Fibroblast of the aortic adventitia (primary cell): ENCODE measurements at regions not wholly inside any gene's neighbourhood (a gene's known extent, or its start where the extent isn't known, plus 50 kb on each side); places are given as distances from the start of the nearest gene placed in this dataset.

Source experiments
- DNase-seq: peaks from one replicate; pipeline ENCODE4 v3.0.0-alpha.2; 2010; ENCODE audit warnings: low read depth
- H3K4me3 ChIP-seq: 2 replicates; pipeline ENCODE4 v1.5.1; 2011; ENCODE audit warnings: low read depth, mild to moderate bottlenecking, control low read depth, low read length, moderate library complexity
- TF ChIP-seq, protein P1 (sequence below): IDR thresholded peaks from 2 replicates; pipeline ENCODE4 v1.5.1; 2011; ENCODE audit warnings: mild to moderate bottlenecking, low read length, control low read depth, inconsistent platforms; ENCODE audit not compliant: insufficient read depth

DNA sequence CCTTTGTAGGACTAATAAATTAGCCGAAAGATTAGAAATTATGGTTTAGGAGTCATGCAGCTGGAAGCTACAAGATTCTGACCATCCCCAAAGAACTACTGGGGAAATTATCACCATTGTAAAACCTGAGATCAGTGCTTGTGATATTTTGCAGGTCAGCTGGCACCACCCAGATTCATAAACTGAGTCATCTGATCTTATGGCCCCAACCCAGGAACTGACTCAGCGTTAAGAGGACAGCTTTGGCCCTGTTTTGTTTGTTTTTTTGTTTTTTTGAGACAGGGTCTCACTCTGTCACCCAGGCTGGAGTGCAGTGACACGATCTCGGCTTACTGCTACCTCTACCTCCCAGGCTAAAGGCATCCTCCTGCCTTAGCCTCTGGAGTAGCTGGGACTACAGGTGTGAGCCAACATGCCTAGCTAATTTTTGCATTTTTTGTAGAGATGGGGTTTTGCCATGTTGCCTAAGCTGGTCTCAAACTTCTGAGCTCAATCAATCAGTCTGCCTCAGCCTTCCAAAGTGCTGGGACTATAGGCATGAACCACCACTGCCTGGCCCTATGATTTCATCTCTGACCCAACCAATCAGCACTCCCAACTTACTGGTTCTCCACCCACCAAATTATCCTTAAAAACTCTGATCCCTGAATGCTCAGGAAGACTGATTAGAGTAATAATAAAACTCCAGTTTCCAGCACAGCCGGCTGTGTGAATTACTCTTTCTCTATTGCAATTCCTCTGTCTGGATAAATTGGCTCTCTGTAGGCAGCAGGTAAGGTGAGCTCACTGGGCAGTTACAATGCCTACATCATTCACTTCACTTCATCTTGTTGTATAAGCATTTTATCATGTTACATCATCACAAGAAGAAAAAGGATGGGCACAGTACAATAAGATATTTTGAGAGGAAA is 79.4 kb upstream of the KSR1 start:
- TF ChIP-seq, protein P1, sequence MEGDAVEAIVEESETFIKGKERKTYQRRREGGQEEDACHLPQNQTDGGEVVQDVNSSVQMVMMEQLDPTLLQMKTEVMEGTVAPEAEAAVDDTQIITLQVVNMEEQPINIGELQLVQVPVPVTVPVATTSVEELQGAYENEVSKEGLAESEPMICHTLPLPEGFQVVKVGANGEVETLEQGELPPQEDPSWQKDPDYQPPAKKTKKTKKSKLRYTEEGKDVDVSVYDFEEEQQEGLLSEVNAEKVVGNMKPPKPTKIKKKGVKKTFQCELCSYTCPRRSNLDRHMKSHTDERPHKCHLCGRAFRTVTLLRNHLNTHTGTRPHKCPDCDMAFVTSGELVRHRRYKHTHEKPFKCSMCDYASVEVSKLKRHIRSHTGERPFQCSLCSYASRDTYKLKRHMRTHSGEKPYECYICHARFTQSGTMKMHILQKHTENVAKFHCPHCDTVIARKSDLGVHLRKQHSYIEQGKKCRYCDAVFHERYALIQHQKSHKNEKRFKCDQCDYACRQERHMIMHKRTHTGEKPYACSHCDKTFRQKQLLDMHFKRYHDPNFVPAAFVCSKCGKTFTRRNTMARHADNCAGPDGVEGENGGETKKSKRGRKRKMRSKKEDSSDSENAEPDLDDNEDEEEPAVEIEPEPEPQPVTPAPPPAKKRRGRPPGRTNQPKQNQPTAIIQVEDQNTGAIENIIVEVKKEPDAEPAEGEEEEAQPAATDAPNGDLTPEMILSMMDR, result no peak
- no peak overlapping the region for H3K4me3 ChIP-seq
- peak; percentile 66 for DNase-seq

DNA sequence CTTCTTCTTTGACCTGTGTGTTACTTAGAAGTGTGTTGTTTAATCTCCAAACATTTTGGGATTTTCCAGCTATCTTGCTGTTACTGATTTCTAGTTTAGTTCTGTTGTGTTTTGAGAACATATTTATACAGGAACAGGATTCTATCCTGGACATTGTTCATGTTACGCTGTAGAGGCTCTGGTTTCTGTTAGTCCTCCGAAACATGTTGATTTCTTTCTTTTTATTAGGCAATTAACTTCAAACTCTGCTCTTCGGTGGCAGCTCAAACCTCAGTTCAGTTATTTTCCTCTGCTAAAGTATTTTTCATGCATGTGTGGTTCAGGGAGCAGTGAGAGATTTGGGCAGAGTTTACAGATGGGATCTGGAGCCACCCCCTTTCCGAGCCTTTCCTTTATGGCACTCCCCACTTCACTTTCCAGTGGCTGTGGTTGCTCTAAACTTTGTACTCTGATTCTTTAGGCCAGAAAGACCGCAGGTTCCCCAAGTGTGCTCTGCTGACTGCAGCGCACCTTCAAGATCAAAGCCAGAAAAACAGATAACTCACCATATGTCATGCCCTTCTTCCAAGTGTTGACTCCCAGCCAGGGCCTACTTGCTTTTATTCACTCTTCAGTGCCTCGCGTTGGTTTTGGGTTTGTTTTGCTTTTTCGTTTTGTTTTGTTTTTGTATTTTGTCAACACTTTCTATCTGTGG is 77.6 kb upstream of the KSR1 start:
- no peak overlapping the region for H3K4me3 ChIP-seq
- no peak for DNase-seq
- TF ChIP-seq, protein P1, result no peak

DNA sequence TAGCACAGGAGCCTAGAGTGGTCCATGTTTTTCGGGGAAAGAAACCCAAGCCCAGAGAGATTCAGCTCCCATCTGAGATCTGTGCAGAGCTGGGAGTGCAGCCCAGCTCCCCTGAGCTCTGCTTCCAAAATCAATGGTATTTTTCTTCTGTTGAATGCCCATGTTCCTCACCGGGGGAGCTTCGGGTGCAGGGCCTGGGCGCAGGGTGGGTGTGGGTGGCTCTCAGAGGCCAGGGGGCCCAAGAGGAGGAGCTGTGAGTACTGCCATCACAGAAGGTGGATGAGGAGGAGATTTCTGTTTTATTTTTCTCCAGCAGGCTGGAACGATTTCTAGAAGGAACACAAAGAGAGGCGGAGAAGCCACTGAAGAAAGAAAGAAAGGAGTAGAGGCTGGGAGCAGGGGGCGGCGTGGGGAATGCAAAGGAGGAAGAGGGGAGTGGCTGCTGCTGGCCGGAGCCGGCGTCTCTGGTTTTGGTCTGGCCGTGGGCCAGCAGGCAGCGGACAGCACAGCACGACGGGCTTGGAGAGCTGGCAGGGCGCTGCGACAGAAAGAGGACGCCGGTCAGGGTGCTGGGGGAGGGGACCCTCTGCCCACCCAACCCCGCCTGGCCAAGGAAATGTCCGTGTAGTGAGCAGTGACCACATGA is 76.2 kb upstream of the KSR1 start:
- H3K4me3 ChIP-seq, result peak overlapping the region; percentile 46
- peak; percentile 55 for DNase-seq
- TF ChIP-seq, protein P1, result no peak

DNA sequence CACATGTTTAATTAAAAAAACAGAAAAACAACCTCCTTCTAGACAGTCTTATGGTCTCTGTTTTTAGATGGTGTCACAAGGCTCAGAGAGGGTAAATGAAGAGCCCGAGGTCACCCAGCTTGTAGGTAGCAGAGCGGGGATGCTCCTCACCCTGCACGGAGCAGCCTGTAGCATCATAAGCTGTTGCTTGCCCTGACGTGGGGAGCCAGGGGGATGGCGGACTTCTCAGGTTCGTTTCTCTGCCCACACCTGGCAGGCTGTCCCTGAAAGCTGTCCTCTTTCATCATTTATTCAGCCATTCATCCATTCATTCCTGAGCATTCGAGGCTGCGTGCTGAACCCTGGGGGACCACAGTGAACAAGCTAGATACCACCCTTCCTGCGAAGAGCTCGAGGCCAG is 75.7 kb upstream of the KSR1 start:
- TF ChIP-seq, protein P1, result no peak
- H3K4me3 ChIP-seq, result peak overlapping the region; percentile 46
- no peak for DNase-seq

DNA sequence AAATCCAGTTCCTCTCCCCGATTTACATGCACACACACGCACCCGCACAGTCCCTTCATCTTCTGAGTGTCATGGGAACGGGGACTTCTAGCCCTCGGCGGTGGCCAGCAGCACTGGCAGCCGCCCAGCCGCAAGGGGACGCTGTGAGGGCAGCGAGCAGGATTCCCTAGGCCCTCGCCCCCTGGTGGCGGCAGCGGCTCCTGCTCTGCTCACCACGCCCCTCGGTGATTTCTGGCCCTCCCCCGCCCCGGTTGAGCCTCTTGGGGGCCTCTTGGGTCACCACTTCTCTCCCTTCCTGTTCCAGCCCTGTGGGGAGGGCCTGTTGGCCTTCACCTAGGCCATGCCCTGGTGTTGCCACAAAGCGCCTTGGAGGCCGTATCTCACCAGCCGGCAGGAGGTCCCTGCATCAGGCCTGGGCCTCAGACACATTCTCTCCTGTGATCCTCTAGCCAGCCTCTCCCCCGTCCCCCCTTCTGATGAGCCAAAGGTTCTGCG is 75.2 kb upstream of the KSR1 start:
- DNase-seq, result peak; percentile 16
- TF ChIP-seq, protein P1, result peak; percentile 58
- no peak overlapping the region for H3K4me3 ChIP-seq

DNA sequence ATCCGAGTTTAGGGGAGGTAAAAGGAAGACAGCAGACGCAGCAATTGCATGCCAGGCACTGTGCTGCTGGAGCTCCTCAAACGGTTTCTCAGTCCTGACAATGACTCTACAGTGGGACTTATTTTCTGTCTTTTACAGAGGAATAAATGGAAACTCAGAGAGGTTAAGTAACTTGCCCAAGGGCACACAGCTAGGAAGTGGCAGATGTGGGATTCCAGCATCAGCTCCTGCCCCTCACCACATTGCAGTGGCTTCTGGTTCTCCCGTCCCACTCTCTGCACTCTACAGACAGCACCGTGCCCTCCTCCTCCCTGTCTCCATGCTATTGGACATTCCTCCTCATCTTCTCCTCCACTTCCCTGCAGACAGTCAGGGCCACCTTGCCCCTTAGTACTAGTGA is 74.2 kb upstream of the KSR1 start:
- DNase-seq, result no peak
- TF ChIP-seq, protein P1, result no peak
- H3K4me3 ChIP-seq, result no peak overlapping the region
